ENCODE measurements at regions not wholly inside any gene's neighbourhood (a gene's known extent, or its start where the extent isn't known, plus 50 kb on each side); places are given as distances from the start of the nearest gene placed in this dataset.

GRCh38 chr5:26009742-26010141 lies 1028.6 kb downstream of the CDH9 start:
- TF ChIP-seq CTCF (IDR thresholded peaks at IDR 0.05) (no peak), POLR2A (IDR thresholded peaks at IDR 0.05) (no peak)

Data from gastroesophageal sphincter (tissue), 3 donors.